ENCODE measurements at regions not wholly inside any gene's neighbourhood (a gene's known extent, or its start where the extent isn't known, plus 50 kb on each side); places are given as distances from the start of the nearest gene placed in this dataset.

DNA sequence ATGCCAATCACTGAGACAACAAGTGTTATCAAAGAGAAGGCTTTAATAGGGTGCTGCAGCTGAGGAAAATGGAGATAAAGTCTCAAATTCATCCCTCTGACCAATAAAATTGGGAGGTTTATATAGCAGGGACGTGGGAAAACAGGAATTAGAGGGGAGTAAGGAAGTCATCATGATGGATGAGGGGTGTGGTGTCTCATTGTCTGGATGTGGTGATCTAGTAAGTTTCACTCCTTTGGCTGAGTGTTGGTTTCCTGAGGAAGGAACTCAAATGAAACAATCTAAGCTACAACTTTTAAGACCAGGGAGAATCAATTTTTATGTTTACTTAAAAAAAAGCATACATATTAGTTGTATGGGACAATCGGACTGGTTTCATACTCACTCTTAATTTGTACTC, 491.0 kb upstream of the KIRREL3 start:
- no peak for TF ChIP-seq POLR2AphosphoS5 (IDR thresholded peaks at IDR 0.05; ENCODE audit: low read depth)
- TF ChIP-seq, protein P1, sequence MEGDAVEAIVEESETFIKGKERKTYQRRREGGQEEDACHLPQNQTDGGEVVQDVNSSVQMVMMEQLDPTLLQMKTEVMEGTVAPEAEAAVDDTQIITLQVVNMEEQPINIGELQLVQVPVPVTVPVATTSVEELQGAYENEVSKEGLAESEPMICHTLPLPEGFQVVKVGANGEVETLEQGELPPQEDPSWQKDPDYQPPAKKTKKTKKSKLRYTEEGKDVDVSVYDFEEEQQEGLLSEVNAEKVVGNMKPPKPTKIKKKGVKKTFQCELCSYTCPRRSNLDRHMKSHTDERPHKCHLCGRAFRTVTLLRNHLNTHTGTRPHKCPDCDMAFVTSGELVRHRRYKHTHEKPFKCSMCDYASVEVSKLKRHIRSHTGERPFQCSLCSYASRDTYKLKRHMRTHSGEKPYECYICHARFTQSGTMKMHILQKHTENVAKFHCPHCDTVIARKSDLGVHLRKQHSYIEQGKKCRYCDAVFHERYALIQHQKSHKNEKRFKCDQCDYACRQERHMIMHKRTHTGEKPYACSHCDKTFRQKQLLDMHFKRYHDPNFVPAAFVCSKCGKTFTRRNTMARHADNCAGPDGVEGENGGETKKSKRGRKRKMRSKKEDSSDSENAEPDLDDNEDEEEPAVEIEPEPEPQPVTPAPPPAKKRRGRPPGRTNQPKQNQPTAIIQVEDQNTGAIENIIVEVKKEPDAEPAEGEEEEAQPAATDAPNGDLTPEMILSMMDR (conservative IDR thresholded peaks at IDR 0.05; ENCODE audit: low read depth in 2 of 2): no peak

All from GM23338 (cell line).